Mesothelial cell of epicardium (in vitro differentiated cells): ENCODE measurements at regions not wholly inside any gene's neighbourhood (a gene's known extent, or its start where the extent isn't known, plus 50 kb on each side); places are given as distances from the start of the nearest gene placed in this dataset.

Experiments
- DNase-seq, 2 experiments: peaks; one replicate each; pipeline ENCODE4 v3.0.0; 2021; ENCODE audit warnings: low spot score in 2 of 2; ENCODE audit not compliant: unreplicated experiment in 2 of 2
- H3K27ac Mint-ChIP-seq: 2 replicates; pipeline ENCODE4 v1.8.0; 2021; ENCODE audit warnings: mixed read lengths
- H3K27me3 Mint-ChIP-seq: 2 replicates; pipeline ENCODE4 v1.8.0; 2021; ENCODE audit warnings: low read depth, mixed read lengths
- H3K36me3 Mint-ChIP-seq: 2 replicates; pipeline ENCODE4 v1.8.0; 2021; ENCODE audit warnings: mixed read lengths
- H3K4me1 Mint-ChIP-seq: 2 replicates; pipeline ENCODE4 v1.8.0; 2021; ENCODE audit warnings: mixed read lengths
- H3K4me3 Mint-ChIP-seq: 2 replicates; pipeline ENCODE4 v1.8.0; 2021; ENCODE audit warnings: mild to moderate bottlenecking, moderate library complexity, mixed read lengths
- H3K9me3 Mint-ChIP-seq: 2 replicates; pipeline ENCODE4 v1.8.0; 2021; ENCODE audit warnings: mixed read lengths
- CTCF ChIP-seq: fragments of 200-600 bp; sonication (generic); IDR thresholded peaks from one replicate; pipeline ENCODE4 v1.5.0; 2021; ENCODE audit warnings: antibody characterized with exemption; ENCODE audit not compliant: unreplicated experiment

GRCh38 chr2:220162320-220162719 is 534.9 kb downstream of the SLC4A3 start:
- no peak for TF ChIP-seq CTCF
- Mint-ChIP-seq H3K4me1 (no peaks in the 10 kb centered on the region), H3K9me3 (peaks cover 9% of the 10 kb centered on the region), H3K4me3 (no peak overlapping the region), H3K27me3 (no peaks in the 10 kb centered on the region), H3K36me3 (peaks cover 6% of the 10 kb centered on the region), H3K27ac (no peak overlapping the region)
- DNase-seq: no peak

DNA sequence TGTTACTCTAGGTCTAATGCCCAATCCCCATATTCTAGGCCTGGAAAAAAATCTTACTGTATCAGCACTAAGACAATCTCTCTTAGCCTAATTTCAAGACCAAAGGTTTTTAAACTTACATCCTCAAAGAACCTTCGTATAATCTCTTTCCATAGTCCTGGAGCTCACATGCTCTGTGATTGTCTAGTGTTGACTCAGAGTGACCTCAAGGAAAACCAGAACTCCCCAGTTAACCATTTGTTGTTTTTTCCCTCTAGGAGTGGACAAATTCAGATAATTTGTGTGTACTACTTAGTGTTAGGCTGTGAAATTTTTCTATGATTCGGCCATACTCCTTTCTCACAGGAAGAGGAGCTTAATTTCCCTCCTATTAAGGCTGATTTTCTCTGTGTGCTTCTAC is 536.1 kb downstream of the SLC4A3 start:
- Mint-ChIP-seq H3K27me3 (no peaks in the 10 kb centered on the region), H3K4me1 (no peaks in the 10 kb centered on the region), H3K36me3 (peaks cover 6% of the 10 kb centered on the region), H3K9me3 (peaks cover 9% of the 10 kb centered on the region), H3K4me3 (no peak overlapping the region), H3K27ac (no peak overlapping the region)
- DNase-seq: no peak
- TF ChIP-seq CTCF: no peak

DNA sequence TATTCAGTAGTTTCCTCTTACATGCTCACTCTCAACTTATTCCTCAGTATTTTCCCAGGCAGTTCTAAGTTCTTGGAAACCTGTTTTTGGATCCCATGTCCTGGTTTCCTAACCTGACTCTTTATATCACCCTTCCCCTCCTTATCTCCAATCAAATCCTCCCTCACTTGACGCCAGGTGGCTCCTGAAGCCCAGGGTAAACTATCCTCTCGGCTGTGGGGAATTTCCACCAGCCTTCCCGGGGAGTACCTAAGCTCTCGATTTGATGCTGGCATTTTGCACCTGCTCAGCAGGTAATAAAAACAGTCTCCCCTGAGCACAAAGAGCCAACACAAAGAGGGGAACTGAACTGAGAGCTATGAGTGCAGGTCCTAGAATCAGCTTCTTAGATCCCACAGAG is 538.0 kb downstream of the SLC4A3 start:
- no peak for TF ChIP-seq CTCF
- Mint-ChIP-seq H3K36me3 (peaks cover 3% of the 10 kb centered on the region), H3K4me3 (no peak overlapping the region), H3K9me3 (peaks cover 3% of the 10 kb centered on the region), H3K27ac (no peak overlapping the region), H3K27me3 (no peaks in the 10 kb centered on the region), H3K4me1 (no peaks in the 10 kb centered on the region)
- DNase-seq: no peak

GRCh38 chr2:220166616-220167015 is 539.2 kb downstream of the SLC4A3 start:
- Mint-ChIP-seq H3K36me3 (no peaks in the 10 kb centered on the region), H3K27me3 (no peaks in the 10 kb centered on the region), H3K27ac (no peak overlapping the region), H3K9me3 (no peaks in the 10 kb centered on the region), H3K4me3 (no peak overlapping the region), H3K4me1 (no peaks in the 10 kb centered on the region)
- DNase-seq: no peak
- TF ChIP-seq CTCF: no peak

GRCh38 chr2:220167956-220168355 is 540.5 kb downstream of the SLC4A3 start:
- no peak overlapping the region for H3K4me3 Mint-ChIP-seq
- no peaks in the 10 kb centered on the region for H3K4me1 Mint-ChIP-seq
- H3K27ac Mint-ChIP-seq: no peak overlapping the region
- no peak for TF ChIP-seq CTCF
- no peak for DNase-seq
- H3K36me3 Mint-ChIP-seq: no peaks in the 10 kb centered on the region
- no peaks in the 10 kb centered on the region for H3K27me3 Mint-ChIP-seq
- H3K9me3 Mint-ChIP-seq: no peaks in the 10 kb centered on the region

- DNase-seq: no peak
- Mint-ChIP-seq H3K36me3 (no peaks in the 10 kb centered on the region), H3K27me3 (no peaks in the 10 kb centered on the region), H3K27ac (no peak overlapping the region), H3K4me3 (no peak overlapping the region), H3K4me1 (no peaks in the 10 kb centered on the region), H3K9me3 (no peaks in the 10 kb centered on the region)
- no peak for TF ChIP-seq CTCF
Observed at GRCh38 chr2:220168891-220169546, 541.6 kb downstream of the SLC4A3 start.
